GM10266 (cell line): ENCODE measurements at regions not wholly inside any gene's neighbourhood (a gene's known extent, or its start where the extent isn't known, plus 50 kb on each side); places are given as distances from the start of the nearest gene placed in this dataset.

Source experiments
- DNase-seq: peaks from one replicate; pipeline ENCODE4 v3.0.0; 2012; ENCODE audit errors: extremely low spot score
- CTCF ChIP-seq: IDR thresholded peaks from 2 replicates; pipeline ENCODE4 v1.5.1; 2012; ENCODE audit warnings: mild to moderate bottlenecking, low read depth; ENCODE audit not compliant: control insufficient read depth, insufficient read depth; ENCODE audit errors: missing control alignments

GRCh38 chr20:50438986-50439407 lies 71.2 kb upstream of the PTPN1 start:
- DNase-seq: no peak
- TF ChIP-seq CTCF: no peak

DNA sequence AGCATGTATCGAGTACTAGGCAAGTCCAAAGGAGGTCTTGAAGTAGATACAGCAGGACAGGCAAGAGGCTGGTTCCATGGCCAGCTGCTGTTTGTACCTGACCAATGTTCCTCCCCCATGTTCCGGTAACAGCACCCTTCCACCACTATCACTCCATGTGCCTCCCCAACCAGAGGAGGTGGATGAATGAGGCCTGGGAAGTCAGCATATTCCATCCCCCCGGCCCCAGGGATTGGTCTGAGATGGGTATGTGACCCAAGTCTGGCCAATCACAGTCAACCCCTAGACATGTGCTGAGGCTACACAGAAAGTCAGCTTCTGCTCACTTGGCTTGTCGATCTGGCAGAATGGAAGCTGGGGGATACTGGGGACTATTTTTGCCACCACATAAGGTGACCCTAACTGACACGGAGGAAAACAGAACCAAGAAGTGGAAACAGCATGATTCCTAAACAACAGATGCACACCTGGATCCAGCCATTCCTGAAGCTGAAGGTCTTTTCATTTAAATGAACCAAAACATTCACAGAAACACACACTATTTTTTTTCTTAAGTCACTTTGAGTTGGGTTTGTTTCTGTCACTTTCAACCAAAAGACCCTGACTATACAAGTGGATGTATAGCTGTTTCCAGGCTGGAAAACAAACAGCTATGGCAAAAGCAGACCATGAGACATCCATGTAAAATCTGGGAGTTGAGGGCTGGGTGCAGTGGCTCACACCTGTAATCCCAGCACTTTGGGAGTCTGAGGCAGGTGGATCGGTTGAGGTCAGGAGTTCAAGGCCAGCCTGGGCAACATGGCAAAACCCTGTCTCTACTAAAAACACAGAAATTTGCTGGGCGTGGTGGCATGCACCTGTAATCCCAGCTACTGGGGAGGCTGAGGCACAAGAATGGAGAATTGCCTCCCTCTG lies 70.4 kb upstream of the PTPN1 start:
- no peak for DNase-seq
- TF ChIP-seq CTCF: no peak

GRCh38 chr20:50442512-50442911 lies 67.7 kb upstream of the PTPN1 start:
- TF ChIP-seq CTCF: no peak
- no peak for DNase-seq

GRCh38 chr20:50445354-50446151 lies 64.6 kb upstream of the PTPN1 start:
- no peak for TF ChIP-seq CTCF
- DNase-seq: no peak

DNA sequence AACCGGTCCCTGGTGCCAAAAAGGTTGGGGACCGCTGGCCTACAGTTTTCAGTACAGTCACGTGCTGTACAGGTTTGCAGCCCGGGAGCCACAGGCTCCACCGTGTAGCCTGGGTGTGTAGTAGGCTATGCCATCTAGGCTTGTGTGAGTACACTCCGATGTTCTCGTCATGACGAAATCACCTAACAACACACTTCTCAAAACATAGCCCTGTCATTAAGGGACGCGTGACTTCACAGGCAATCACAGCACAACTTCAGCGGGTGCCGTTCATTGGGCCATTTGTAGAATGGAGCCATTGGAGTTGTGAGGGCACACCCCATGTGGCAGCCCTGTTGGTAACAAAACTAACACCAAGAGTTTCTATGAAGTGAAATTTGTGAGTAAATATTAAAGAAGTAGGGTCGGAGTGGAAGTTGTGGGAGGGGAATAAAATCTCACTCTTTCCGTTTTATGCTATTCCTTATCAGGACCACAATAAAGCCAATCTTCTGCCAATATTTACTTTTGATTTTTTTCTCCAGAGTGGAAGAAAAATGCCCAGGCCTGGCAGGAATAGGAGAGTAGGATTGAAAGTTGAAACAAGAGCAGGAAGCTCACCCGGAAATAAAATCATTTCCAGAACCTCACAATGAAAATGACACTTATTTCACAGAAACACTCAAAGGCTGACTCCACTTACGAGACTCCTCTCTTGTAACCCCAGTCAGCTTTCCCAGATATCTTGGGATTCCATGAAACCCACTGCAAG lies 63.7 kb upstream of the PTPN1 start:
- no peak for DNase-seq
- no peak for TF ChIP-seq CTCF

DNA sequence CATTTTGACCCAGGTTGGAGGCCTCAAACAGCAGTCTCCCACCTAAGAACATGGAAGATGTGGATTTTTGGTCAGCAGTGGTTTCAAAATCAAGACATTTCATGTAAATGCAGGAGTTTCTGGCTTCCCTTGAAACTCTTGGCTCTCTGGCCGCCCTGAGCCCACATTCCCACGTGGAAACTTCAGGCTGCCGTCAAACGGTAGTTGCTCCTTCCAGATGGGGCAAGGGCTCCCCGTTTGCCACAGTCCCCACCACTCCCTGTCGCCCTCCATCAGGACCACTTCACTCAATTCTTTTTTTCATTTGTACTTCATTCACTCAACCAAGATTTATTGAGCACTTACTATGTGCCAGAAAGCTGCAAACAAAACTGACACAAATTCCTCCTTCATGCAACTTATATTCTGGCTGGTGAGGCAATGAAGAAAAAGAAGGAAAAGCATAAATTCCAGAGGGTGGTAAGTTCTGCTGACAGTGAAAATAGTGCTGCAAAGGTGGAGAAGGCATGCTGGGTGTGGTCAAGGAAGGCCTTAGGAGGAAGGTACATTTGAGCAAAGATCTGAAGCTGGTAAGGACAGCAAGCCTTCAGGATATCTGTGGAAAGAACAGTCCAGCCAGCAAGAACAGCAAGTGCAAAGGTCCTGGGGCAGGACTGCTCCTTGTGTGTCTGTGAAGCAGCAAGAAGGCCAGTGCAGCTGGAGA lies 62.9 kb upstream of the PTPN1 start:
- DNase-seq: no peak
- no peak for TF ChIP-seq CTCF
